Neural progenitor cell (in vitro differentiated cells): ENCODE measurements at regions not wholly inside any gene's neighbourhood (a gene's known extent, or its start where the extent isn't known, plus 50 kb on each side); places are given as distances from the start of the nearest gene placed in this dataset.
A peak's percentile ranks its signal among the peaks of the same experiment; 100 is the strongest.

Source experiments
- DNase-seq: peaks from one replicate; pipeline ENCODE4 v3.0.0-alpha.2; 2016; ENCODE audit warnings: low spot score
- H2AFZ ChIP-seq: fragments of 200-600 bp; sonication (generic); replicated peaks from 2 replicates; pipeline ENCODE4 v1.6.1; 2016; ENCODE audit warnings: antibody characterized with exemption
- H3F3A ChIP-seq: fragments of 200-600 bp; sonication (generic); 2 replicates; pipeline ENCODE4 v1.6.1; 2016; ENCODE audit warnings: antibody characterized with exemption, low read depth
- H3K27ac ChIP-seq: fragments of 200-600 bp; sonication (generic); 2 replicates; pipeline ENCODE4 v1.5.1; 2016; ENCODE audit warnings: mild to moderate bottlenecking
- H3K27me3 ChIP-seq: fragments of 200-600 bp; sonication (generic); 2 replicates; pipeline ENCODE4 v1.6.1; 2016; ENCODE audit warnings: mild to moderate bottlenecking, moderate library complexity
- H3K36me3 ChIP-seq: fragments of 200-600 bp; sonication (generic); 2 replicates; pipeline ENCODE4 v1.5.1; 2016
- H3K4me1 ChIP-seq: fragments of 200-600 bp; sonication (generic); 2 replicates; pipeline ENCODE4 v1.6.1; 2016; ENCODE audit warnings: mixed run types
- H3K4me2 ChIP-seq: fragments of 200-600 bp; sonication (generic); 2 replicates; pipeline ENCODE4 v1.6.1; 2016
- H3K4me3 ChIP-seq: fragments of 200-600 bp; sonication (generic); 2 replicates; pipeline ENCODE4 v1.5.1; 2016
- H3K79me2 ChIP-seq: fragments of 200-600 bp; sonication (generic); 2 replicates; pipeline ENCODE4 v1.6.1; 2016; ENCODE audit warnings: low read depth
- H3K9ac ChIP-seq: fragments of 200-600 bp; sonication (generic); 2 replicates; pipeline ENCODE4 v1.6.1; 2016
- H3K9me3 ChIP-seq: fragments of 200-600 bp; sonication (generic); 2 replicates; pipeline ENCODE4 v1.5.1; 2016; ENCODE audit warnings: low read depth
- H4K20me1 ChIP-seq: fragments of 200-600 bp; sonication (generic); 2 replicates; pipeline ENCODE4 v1.6.1; 2016; ENCODE audit warnings: low read depth
- H3K27ac Mint-ChIP-seq: 3 replicates; pipeline ENCODE4 v1.8.0; 2021; ENCODE audit warnings: mixed read lengths
- H3K27me3 Mint-ChIP-seq: 2 replicates; pipeline ENCODE4 v1.8.0; 2022; ENCODE audit warnings: low read depth, mild to moderate bottlenecking, inconsistent platforms, moderate library complexity, mixed read lengths; ENCODE audit not compliant: insufficient read depth
- H3K36me3 Mint-ChIP-seq: 3 replicates; pipeline ENCODE4 v1.8.0; 2021; ENCODE audit warnings: mixed read lengths
- H3K4me1 Mint-ChIP-seq: 3 replicates; pipeline ENCODE4 v1.8.0; 2021; ENCODE audit warnings: mixed read lengths
- H3K4me3 Mint-ChIP-seq: 3 replicates; pipeline ENCODE4 v1.8.0; 2021; ENCODE audit warnings: mild to moderate bottlenecking, moderate library complexity, mixed read lengths
- H3K9me3 Mint-ChIP-seq: 3 replicates; pipeline ENCODE4 v1.8.0; 2020; ENCODE audit warnings: mixed read lengths
- EZH2 ChIP-seq: fragments of 200-600 bp; sonication (generic); IDR thresholded peaks from 2 replicates; pipeline ENCODE4 v1.6.1; 2017; ENCODE audit warnings: antibody characterized with exemption, mild to moderate bottlenecking, moderate library complexity
- EZH2phosphoT487 ChIP-seq: fragments of 200-600 bp; sonication (generic); IDR thresholded peaks from 2 replicates; pipeline ENCODE4 v1.6.1; 2017; ENCODE audit warnings: antibody characterized with exemption
- TF ChIP-seq, protein P1 (sequence below): fragments of 200-600 bp; sonication (generic); IDR thresholded peaks from 2 replicates; pipeline ENCODE4 v1.5.1; 2017; ENCODE audit warnings: antibody characterized with exemption, mild to moderate bottlenecking

DNA sequence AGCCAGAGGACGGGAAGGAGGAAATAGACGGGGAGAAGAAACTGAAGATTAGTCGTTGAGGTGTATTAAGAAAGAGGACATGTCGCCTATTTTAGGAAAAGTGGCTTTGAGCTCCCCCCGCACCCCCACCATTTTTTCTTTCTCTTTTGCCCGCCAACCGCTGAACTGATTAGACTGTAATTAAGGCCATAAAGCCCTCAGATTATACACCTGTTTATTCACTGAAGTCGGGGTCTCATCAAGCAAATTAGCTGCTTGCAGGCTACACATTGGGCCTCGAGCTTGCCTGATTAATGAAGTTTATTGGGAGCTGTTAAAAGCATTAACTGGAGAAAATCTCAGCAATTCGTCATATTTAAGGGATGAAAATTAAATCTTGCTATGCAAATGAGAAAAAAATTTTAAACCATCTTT, 119.4 kb upstream of the RRP15 start:
- peaks cover 34% of the 10 kb centered on the region for H3K27me3 ChIP-seq
- DNase-seq, result peak; percentile 32
- H3K4me1 ChIP-seq, result peaks cover 25% of the 10 kb centered on the region
- peak overlapping the region; percentile 94 for H3K4me2 ChIP-seq
- H3K27ac Mint-ChIP-seq, result no peak overlapping the region
- peaks cover 12% of the 10 kb centered on the region for H3K4me1 Mint-ChIP-seq
- no peak overlapping the region for H3K9ac ChIP-seq
- peak overlapping the region; percentile 89 for H3K4me3 Mint-ChIP-seq
- peaks cover 28% of the 10 kb centered on the region for H3K27me3 Mint-ChIP-seq
- H3K27ac ChIP-seq, result no peak overlapping the region
- TF ChIP-seq EZH2 (no peak), EZH2phosphoT487 (no peak)
- TF ChIP-seq, protein P1, sequence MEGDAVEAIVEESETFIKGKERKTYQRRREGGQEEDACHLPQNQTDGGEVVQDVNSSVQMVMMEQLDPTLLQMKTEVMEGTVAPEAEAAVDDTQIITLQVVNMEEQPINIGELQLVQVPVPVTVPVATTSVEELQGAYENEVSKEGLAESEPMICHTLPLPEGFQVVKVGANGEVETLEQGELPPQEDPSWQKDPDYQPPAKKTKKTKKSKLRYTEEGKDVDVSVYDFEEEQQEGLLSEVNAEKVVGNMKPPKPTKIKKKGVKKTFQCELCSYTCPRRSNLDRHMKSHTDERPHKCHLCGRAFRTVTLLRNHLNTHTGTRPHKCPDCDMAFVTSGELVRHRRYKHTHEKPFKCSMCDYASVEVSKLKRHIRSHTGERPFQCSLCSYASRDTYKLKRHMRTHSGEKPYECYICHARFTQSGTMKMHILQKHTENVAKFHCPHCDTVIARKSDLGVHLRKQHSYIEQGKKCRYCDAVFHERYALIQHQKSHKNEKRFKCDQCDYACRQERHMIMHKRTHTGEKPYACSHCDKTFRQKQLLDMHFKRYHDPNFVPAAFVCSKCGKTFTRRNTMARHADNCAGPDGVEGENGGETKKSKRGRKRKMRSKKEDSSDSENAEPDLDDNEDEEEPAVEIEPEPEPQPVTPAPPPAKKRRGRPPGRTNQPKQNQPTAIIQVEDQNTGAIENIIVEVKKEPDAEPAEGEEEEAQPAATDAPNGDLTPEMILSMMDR, result no peak
- peaks cover 29% of the 10 kb centered on the region for H3F3A ChIP-seq
- peak overlapping the region; percentile 90 for H3K4me3 ChIP-seq
- H2AFZ ChIP-seq, result peak overlapping the region; percentile 91
- H3K36me3 ChIP-seq, result no peaks in the 10 kb centered on the region
- H3K9me3 ChIP-seq, result no peaks in the 10 kb centered on the region
- H3K36me3 Mint-ChIP-seq, result no peaks in the 10 kb centered on the region
- no peaks in the 10 kb centered on the region for H4K20me1 ChIP-seq
- H3K79me2 ChIP-seq, result no peaks in the 10 kb centered on the region
- H3K9me3 Mint-ChIP-seq, result peaks cover 3% of the 10 kb centered on the region

DNA sequence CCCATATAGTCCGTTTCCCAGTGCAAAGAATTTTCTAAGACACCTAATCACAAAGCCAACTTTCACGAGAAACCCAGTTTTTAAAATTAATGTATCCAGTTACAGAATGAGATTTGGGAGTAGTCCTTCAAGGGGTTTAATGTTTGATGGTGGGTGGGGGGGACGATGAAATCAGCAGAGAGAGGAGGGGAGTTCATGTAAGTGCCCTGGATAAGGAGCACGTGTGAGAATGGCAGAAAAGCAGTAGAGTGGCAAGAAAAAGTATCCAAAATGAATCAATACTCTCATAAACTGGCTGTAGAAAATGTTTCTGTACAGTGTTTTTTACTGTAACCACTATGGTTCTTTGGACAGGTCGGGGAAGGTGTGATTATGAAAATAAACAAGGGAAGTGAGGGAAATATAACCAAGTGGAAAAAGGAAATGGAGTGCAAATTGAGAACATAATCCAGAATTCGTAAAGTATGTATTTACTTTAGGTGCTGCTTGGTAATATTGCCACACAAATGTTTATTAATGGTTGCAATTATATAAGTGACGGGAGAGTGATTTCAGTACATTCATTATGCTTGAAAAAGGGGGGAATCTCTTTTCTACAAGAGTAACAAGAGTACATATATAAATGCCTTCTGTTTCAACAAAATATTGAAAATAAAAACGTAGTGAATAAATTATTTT, 118.7 kb upstream of the RRP15 start:
- Histone ChIP-seq H3K79me2 (no peaks in the 10 kb centered on the region), H3K36me3 (no peaks in the 10 kb centered on the region), H3K27ac (no peak overlapping the region), H3K4me2 (peak overlapping the region; percentile 94), H3K27me3 (peaks cover 34% of the 10 kb centered on the region), H3K9ac (no peak overlapping the region), H4K20me1 (no peaks in the 10 kb centered on the region), H3K4me3 (peak overlapping the region; percentile 90), H2AFZ (no peak overlapping the region), H3F3A (peaks cover 29% of the 10 kb centered on the region), H3K4me1 (peaks cover 25% of the 10 kb centered on the region), H3K9me3 (no peaks in the 10 kb centered on the region)
- H3K27ac Mint-ChIP-seq, result no peak overlapping the region
- no peaks in the 10 kb centered on the region for H3K36me3 Mint-ChIP-seq
- H3K9me3 Mint-ChIP-seq, result peaks cover 3% of the 10 kb centered on the region
- peak overlapping the region; percentile 89 for H3K4me3 Mint-ChIP-seq
- H3K27me3 Mint-ChIP-seq, result peaks cover 28% of the 10 kb centered on the region
- peaks cover 12% of the 10 kb centered on the region for H3K4me1 Mint-ChIP-seq
- DNase-seq, result no peak
- TF ChIP-seq, protein P1, result no peak
- no peak for TF ChIP-seq EZH2phosphoT487
- TF ChIP-seq EZH2, result no peak

DNA sequence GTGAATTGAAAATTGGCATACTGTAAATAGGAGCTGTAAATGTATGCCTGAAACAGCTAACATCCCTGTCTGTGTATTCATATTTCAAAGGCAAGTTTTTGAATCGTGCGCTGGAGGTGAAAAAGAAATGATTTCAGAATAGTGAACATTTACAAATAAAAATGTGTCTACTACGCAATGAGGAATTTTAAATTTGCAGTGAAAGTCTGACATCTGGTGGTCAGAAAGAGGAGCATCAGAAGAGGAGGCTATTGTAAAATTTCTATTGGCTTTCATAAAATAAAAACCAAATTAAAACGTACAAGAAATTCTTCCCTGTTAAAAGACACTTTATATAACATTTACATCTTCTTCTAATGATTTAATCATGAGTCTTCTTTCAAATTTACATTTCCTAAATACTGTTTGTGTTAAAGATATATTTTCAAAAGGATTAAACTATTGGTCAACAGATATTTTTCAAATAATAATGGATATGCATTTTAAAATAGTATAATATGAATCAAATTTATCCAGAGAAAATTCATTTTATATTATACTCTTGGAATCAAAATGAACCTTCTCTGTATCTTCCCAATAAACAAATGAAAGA, 113.7 kb upstream of the RRP15 start:
- no peak overlapping the region for H3K9ac ChIP-seq
- no peaks in the 10 kb centered on the region for H3K79me2 ChIP-seq
- H4K20me1 ChIP-seq, result no peaks in the 10 kb centered on the region
- H3K9me3 ChIP-seq, result no peaks in the 10 kb centered on the region
- peaks cover 32% of the 10 kb centered on the region for H3K27me3 ChIP-seq
- Mint-ChIP-seq H3K9me3 (no peaks in the 10 kb centered on the region), H3K36me3 (no peaks in the 10 kb centered on the region), H3K4me3 (no peak overlapping the region), H3K27ac (no peak overlapping the region), H3K27me3 (peaks cover 4% of the 10 kb centered on the region), H3K4me1 (no peaks in the 10 kb centered on the region)
- no peak overlapping the region for H3K27ac ChIP-seq
- peaks cover 7% of the 10 kb centered on the region for H3K4me1 ChIP-seq
- no peaks in the 10 kb centered on the region for H3F3A ChIP-seq
- no peaks in the 10 kb centered on the region for H3K36me3 ChIP-seq
- H3K4me3 ChIP-seq, result no peak overlapping the region
- TF ChIP-seq, protein P1, result peak; percentile 98
- TF ChIP-seq EZH2phosphoT487, result no peak
- DNase-seq, result peak; percentile 39
- no peak overlapping the region for H2AFZ ChIP-seq
- H3K4me2 ChIP-seq, result no peak overlapping the region
